Hindlimb muscle (tissue), 1 donor: ENCODE measurements at regions not wholly inside any gene's neighbourhood (a gene's known extent, or its start where the extent isn't known, plus 50 kb on each side); places are given as distances from the start of the nearest gene placed in this dataset.
"Not testable (repeated sequence)": the region's sequence is repeated elsewhere in the genome, so short reads cannot be mapped to it uniquely, and the experiment has no call there.

Experiments
- DNase-seq: peaks from one replicate; pipeline ENCODE4 v3.0.0-alpha.2; 2013

DNA sequence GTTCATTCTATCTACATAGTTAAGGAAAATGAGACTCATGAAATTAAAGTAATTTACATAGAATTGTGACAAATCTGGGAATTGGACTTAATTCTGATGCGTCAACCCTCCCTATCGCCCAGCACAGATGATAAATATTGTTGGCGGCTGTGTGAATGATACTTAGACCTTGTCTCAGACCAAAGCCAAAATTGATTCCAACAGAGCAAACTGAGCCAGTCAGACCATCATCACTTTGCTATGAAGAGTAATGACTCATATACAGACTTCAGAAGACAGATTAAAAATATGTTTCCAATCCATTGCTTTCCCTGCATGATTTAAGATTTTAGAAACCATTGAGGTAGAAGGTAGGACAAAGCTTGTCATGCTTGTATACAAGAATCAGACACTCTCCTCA lies 1156.7 kb upstream of the CDH8 start:
- peak; percentile 6 for DNase-seq

DNA sequence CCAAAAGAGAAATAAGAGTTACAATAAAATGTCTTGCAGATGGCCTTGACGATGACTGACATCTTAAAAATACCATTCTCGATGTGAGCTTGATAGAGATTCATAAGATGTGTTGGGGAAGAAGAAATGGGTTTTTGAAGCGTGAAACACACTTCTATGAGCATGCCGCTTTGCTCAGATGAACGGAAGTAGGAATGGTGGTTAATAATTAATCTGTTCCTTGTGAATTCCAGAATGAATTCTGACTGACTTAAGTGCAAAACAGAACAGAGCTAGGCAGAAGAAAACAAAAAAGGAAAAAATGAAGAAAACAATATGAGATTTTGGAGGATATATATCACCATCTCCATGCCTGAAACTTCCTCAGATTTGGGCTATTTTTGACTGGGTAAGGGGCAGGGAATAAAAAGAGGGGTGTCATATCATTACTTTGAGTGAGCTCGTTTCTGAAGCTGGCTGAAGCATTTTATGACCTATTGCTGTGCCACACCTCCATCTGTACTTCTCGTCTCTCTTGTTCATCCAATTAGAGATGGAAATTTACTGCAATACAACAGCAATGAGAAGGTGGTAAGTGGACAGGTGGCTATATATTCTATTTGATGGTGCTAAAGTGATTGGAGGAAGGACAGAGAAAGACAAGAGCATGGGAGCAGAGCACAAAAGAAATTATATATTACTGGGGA lies 1152.0 kb upstream of the CDH8 start:
- DNase-seq, result no peak

DNA sequence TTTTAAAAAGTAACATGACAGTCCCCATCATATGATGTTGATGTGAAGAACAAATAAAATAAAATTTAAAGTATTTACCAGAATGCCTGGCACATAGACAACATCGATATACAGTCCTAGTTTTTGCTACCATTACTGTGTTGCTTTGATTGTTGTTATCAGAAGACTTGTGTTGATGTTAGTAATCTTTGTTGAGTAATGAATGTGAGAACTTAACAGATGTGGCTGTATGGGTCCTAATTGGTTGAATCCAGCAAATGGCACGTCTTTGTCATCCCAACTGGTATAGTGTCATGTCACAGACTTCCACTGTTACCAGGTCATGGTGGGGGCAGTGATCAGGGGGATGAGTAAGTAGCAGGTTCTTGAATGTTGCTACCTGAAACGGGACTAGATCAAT lies 1151.4 kb upstream of the CDH8 start:
- no peak for DNase-seq

DNA sequence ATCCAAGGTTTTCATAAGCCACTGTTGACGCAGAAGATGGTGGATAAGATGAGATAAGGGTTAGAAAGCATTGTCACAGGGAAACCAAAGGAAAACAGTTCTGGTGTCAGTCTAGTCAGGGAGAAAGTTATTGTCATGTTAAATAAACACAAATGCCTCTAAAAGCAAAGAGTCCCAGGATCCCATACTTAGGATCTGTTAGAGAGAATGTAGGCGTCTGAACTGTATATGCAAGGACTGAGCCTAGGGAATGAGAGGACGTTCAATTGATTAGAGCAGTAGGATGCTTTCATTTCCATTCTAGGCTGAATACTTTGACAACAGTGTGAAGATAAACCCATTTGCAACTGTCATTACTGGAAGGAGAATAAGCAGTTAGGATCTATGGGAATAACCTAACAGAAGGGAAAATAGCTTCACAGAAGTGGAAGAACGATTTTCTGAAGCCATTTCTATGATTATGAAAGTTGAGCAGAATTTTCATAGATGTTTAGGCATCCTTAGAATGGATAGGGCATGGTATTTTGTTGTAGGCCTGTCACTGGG lies 1149.1 kb upstream of the CDH8 start:
- no peak for DNase-seq

DNA sequence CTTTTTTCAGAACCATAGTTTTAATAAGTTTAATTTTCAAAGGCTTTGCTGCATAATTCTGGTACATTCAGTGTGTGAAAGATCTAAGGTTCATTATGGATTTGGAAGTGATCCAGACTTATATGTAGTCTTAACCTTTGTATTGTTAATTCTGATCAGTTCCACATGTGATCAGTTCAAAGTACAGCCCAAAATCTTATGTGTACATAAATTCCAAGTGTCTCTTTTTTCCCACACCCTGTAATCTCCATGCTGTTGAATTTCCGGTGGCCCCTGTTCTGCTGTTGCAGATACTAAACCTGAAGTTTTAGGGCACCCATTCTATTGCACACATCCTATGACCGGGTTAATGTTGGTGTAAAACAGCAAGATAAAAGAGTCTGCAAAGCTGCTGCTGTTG lies 1147.5 kb upstream of the CDH8 start:
- no peak for DNase-seq

DNA sequence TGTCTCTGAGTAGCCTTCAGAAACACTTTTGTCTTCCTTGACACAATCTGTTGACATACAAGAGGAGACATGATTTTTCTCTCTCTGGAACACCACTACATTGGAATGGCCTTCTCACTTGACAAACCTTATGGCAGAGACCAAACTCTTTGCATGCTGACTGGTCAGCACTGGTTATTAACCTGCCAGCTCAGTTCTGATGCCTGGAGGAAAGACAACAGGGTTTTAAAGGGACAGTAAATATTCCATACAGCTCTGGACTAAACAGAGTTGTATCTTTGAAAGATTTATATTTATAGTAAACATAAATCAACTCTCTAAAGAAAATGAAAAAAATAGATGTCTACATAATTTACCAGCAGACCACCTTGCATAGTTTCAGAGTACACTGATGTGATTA lies 1139.1 kb upstream of the CDH8 start:
- no peak for DNase-seq

DNA sequence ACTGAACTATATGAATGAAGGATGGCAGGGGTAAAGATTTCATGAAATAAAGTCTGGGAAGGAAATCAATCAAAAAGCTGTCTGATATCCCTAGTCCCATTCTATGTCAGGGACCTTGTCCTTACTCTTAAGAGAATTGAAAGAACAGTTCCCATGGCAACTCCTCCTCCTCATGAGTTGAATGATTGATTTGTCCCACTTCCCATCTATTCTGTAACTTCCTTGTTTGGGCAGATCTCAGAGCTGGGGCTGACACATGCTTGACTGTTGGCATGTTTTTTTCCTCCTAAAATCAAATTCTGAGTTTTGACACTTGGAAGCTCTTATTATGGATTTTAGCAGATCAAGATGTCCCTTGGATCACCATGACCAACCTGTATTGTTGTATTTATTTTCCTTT lies 1138.6 kb upstream of the CDH8 start:
- no peak for DNase-seq

DNA sequence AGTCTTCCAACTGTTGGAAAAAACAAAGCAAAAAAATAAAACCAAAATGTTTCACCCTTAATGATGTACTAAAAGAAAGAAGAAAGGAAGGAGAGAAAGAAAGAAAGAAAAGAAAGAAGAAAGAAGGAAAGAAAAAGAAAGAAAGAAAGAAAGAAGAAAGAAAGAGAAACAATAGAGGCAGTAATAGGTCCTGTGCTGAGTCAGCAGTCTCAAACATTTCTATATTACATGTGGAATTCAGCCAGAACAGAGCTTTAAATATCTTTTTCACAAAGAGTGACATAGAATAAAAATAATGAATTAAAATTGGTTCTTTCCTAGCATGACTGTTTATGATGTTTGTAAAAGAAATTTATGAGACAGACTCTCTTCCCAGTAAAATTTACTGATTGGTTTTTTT lies 1135.3 kb upstream of the CDH8 start:
- DNase-seq, result no peak

DNA sequence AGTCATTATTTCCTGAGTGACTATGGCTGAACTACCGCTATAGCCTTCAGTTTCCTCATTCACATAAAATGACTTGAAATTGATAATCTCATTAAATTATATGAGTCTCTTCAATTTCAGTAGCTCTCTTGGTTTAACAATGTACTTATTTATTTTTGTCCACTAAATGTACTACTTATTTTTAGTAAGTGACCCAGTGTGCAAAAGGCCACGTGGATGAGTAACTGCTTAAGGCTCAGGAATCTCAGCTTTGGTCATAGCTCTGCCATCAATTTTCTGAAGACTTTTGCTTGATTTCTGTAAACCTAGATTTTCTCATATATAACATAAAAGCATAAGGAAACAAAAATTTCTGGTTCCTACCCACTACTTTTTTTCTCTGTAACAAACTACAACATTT lies 1132.9 kb upstream of the CDH8 start:
- no peak for DNase-seq

DNA sequence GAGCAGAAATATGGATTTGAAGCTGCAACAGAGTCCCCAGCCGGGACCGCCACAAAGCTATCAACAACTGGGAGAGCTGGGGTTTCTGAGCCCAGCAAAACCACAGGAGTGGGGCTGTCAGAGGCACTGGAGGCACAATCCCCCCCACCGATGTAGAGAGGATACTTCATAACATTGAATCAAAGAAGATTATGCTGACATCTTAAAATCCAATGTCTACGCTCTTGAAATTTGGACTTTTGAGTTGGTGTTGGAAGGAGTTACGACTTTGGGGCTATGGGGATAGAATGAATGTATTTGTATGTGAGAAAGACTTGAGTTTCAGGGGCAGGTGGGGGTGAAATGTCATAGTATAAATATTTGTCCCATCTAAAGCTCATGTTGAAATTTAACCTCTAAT lies 1121.6 kb upstream of the CDH8 start:
- DNase-seq, result no peak

DNA sequence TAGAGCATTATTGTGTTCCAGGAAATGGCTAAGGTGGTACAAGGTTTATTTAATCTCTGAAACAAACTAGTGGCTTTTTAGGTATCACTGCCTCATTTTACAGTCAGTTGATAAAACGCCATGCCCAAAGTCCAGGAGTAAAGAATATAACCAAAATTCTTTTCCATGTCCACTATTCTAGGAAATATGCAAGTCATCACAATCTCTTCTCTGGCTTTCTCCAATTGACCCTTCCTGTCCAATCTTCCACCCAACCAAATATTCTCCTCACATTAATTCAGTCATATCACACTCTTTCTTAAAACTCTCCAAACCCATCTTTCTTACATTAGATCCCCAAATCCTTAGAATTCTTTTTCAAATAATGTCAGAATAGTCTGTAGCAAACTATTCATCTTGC lies 1110.0 kb upstream of the CDH8 start:
- DNase-seq, result no peak

DNA sequence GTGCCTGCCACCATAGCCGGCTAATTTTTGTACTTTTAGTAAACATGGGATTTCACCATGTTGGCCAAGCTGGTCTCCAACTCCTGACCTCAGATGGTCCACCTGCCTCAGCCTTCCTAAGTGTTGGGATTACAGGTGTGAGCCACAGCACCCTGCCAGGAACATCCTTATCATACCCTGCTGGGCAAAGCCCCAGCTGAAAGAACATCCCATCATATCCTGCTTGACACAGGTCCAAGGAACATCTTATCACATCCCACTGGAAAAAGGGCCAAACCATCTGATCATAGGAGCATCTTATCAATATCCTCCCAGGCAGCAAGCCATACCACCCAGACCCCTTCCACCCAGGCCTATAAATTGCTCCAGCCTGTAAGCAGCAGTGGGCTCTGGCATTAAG lies 1109.2 kb upstream of the CDH8 start:
- DNase-seq, result no peak

DNA sequence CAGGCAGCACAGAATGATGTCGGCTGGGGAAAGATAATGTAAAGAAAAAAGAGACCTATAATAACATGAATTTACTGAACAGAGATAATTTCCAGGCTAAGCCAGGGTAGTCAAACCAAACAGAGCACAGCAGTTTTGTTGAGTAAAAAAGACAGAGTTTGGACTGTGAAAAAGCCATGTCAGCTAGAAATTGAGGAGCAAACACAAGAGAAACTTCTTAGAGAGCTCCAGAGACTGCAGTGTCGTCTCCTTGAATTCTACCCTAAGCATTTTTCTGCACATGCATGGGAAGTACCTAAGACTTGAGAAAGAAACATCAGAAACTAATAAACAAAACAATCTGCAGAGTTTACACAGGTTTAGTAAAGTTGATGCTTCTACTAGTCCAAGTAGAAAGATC lies 1098.8 kb upstream of the CDH8 start:
- DNase-seq, result no peak

DNA sequence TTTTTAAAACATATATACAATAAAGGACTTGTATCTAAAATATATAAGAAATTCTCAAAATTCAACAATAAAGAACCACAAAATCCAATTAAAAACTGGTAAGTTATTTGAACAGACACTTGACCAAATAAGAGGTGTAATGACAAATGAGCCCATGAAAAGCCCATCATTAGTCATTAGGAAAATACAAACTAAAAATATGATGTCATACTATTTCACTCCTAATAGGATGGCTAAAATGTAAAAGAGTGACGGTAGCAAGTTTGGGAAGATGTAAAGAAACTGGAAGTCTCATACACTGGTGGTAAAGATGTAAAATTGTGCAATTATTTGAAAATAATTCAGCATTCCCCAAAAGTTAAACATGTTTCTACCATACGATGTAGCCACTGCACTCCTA lies 1095.3 kb upstream of the CDH8 start:
- no peak for DNase-seq

DNA sequence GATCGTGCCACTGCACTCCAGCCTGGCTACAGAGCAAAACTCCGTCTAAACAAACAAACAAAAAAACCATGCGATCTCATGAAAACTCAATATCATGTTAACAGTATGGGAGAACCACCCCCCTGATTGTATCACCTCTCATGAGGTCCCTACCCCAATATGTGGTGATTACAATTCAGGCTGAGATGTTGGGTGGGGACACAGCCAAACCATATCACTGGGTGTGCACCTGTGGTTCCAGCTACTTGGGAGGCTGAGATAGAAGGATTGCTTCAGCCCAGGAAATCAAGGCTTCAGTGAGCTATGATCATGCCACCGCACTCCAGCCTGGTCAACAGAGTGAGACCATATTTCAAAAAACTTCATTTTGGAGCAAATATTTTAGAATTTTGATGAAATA lies 1094.7 kb upstream of the CDH8 start:
- no peak for DNase-seq

DNA sequence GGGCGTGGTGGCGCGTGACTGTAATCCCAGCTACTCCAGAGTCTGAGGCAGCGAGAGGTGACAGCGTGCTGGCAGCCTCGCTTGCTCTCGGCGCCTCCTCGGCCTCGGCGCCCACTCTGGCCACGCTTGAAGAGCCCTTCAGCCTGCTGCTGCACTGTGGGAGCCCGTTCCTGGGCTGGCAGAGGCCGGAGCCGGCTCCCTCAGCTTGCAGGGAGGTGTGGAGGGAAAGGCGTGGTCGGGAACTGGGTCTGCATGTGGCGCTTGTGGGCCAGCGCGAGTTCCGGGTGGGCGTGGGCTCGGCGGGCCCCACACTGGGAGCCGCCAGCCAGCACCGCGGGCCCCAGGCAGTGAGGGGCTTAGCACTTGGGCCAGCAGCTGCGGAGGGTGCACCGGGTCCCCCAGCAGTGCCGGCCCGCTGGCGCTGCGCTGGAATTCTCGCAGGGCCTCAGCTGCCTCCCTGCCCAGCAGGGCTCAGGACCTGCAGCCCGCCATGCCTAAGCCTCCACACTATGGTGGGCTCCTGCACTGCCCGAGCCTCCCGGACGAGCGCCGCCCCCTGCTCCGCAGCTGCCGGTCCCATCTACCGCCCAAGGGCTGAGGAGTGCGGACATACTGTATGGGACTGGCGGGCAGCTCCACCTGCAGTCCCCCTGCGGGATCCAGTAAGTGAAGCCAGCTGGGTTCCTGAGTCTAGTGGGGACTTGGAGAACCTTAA lies 1093.3 kb upstream of the CDH8 start:
- DNase-seq, result no peak

DNA sequence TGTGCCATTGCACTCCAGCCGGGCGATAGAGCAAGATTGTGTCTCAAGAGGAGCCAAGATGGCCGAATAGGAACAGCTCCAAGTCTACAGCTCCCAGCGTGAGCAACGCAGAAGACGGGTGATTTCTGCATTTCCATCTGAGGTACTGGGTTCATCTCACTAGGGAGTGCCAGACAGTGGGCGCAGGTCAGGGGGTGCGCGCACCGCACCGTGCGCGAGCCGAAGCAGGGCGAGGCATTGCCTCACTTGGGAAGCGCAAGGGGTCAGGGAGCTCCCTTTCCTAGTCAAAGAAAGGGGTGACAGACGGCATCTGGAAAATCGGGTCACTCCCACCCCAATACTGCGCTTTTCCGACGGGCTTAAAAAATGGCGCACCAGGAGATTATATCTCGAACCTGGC lies 1083.7 kb upstream of the CDH8 start:
- not testable (repeated sequence) for DNase-seq

DNA sequence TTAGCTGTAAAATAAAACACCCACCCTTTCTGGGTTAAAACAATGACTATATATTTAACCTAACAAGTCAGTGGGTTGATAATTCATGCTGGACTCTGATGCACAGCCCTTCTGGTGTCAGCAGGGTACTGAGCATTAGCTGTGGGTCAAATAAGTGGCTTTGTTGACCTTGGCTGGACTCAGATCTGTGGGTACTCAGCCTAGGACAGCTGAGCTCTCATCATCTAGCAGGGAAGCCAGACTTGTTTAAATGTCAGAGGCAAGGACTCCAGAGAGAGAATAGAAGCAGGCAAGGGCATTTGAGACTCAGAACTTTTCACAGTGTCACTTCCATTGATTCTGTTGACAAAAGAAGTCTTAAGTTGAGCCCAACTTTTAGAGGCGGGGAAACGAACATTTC lies 1063.8 kb upstream of the CDH8 start:
- no peak for DNase-seq

DNA sequence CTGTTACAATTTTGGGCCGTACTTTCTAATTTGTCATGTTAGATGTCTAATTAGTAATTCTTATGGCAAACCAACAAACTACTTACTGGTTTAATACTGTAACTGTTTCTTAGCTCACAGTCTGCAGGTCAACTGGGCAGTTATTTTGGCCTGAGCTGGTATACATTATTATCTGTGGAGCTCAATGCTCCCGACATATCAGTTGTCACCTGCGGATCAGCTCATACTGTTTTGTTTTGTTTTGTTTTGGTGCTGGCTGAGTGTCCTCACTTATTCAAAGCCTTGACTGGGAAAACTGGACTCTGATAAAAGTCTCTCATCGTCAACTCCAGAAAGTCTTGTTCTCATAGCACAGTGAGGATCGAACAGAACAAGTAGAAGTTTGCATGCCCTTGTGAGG lies 1060.6 kb upstream of the CDH8 start:
- DNase-seq, result no peak

DNA sequence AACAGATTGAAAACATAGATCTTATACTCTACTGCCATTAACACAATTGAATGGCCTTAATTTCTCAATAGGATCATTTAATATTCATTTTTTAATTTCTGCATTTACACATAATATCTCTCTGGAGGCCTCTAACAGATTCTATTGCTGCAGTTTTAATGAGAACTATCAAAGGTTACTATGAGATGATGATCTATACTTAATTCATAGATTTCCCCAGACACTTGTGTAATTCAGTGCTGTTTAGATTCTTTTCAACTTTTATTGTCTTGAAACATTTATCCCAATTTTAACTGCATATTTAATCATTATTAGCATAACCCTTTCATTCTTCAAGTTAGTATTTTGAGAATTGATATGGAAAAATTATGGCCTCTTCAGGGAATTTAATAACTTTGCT lies 1056.5 kb upstream of the CDH8 start:
- DNase-seq, result no peak

DNA sequence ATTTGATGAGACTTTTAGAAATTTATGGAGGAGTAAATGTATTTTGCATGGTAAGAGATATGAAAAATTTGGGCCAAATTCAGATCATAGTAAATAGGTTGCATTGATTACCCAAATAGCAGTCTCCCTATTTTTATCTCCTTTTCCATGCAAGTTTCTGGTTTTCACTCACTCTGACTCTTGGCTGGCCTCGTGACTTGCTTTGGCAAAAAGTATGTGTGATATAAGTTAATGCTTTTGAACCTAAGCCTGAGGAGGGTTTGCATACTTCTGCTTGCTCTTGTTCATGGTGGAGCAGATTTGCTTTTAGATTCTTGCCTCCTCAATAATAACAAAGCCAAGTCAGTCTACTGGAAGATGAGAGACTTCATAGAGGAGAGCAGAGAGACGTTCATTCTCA lies 1045.9 kb upstream of the CDH8 start:
- no peak for DNase-seq

DNA sequence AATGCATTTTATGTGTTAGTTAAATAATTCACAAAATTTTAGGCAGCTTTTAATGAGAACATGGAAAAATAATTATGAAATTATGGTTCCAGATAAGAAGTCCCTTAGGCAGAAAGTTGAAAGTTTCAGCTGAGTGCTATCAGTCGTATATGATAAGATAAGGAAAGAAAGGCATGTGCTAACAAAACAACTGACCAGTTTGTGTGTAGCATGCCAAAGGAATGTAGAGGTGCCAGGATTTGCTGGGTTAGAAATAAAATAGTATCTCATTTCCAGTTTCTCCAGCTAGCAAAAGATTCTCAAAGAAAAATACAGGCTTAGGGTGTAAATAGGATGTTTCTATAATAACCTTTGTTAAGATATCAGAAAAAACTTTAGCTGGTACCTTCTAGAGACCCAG lies 1044.5 kb upstream of the CDH8 start:
- DNase-seq, result no peak

DNA sequence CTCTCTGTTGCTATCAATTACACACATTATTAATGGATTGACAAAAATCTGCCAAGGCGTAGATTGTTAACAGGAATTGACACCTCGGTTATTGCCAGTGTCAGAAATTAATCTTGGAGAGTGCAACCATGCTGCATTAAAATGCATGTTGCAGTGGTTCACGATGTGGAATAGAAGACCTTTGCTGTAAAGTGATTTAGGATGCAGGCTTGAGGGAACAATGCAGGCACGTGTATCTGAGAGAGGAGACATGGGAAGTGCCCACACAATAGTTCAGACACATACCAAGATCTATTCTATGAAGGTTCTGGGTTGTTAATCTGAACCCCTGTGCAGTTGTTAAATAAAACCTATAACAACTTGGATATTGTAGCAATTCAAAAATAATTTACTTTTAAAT lies 1032.8 kb upstream of the CDH8 start:
- DNase-seq, result no peak

DNA sequence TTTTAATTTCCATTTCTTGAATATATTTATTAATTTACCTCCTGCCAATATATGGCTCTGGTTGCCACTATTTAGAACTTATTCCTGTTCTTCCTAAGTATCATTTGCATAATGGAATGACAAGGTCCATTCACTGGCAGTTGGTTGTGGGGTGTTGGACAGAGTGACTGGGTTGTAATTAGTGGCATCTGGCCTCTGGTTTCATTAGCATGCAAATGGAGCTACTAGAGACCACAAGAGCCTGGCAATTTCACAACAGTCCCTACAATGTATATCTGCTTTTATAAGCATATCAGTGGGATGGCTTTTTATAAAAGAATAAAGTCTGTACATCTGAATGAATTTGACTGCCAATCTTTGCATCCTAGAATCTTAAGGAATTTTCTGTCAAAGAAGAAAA lies 1030.9 kb upstream of the CDH8 start:
- no peak for DNase-seq

DNA sequence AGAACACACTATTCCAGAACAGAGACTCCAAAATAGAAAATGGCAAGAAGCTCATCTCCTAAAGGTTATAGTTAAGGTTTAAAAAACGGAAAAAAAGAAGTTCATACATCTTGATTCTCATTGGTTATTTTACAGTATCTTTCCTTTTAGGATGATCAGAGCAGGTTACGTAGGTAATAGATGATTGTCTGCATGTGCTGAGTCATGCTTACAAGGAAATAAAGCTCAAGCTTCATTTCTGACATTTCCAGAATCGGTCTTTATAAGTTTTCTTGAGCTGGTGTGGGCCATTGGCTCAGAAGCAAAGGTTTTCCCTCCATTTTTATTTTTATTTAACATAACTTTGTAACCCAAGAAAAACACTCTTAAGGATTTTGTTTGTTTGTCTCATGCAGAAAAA lies 1030.3 kb upstream of the CDH8 start:
- DNase-seq, result no peak
